ENCODE measurements at regions not wholly inside any gene's neighbourhood (a gene's known extent, or its start where the extent isn't known, plus 50 kb on each side); places are given as distances from the start of the nearest gene placed in this dataset.

DNA sequence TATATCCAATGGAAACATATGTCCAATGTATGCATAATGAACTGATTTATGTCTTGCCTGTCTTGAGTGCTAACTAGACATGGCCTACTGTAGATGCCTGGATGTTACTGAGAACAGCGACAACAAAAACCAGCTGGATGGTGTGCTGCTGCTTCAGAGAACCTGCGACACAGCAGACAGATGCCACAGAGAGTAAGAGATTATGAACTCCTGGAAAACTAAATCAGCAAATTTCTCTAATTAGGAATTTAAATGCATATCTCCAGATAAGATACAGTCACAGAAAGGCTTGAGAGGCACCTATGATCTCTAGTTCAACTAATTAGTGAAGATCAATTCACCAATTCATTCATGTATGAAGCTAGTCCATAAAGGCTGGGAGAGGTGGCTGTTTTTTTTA lies 1508.0 kb upstream of the TENM4 start:
- intact Hi-C loops (cut with micrococcal nuclease; ENCODE audit: unreplicated experiment) = no loop called here
- H3K4me1 ChIP-seq (ENCODE audit: insufficient read depth, low read length, poor library complexity, severe bottlenecking) = no peaks in the 10 kb centered on the region
- ChIA-PET POLR2A (no interaction called here), CTCF (ENCODE audit: unreplicated experiment) (no interaction called here)
- DNase-seq (ENCODE audit: low spot score) = no peak
- no TSS peak for BruUV-seq (replicated peaks)
- no peak overlapping the region for H2AFZ ChIP-seq (ENCODE audit: low read length)
- H3K9me3 ChIP-seq (ENCODE audit: low read length) = no peaks in the 10 kb centered on the region
- H4K20me1 ChIP-seq (ENCODE audit: insufficient read depth, low read length) = no peaks in the 10 kb centered on the region
- no peak overlapping the region for H3K4me2 ChIP-seq (ENCODE audit: low read length)
- no peak overlapping the region for H3K27ac ChIP-seq (ENCODE audit: low read depth, low read length, poor library complexity, severe bottlenecking)
- no peaks in the 10 kb centered on the region for H3K79me2 ChIP-seq (ENCODE audit: insufficient read depth, low read depth, low read length)
- no peak overlapping the region for H3K4me3 ChIP-seq (ENCODE audit: low read depth, low read length, poor library complexity, severe bottlenecking)
- no peak for TF ChIP-seq EZH2phosphoT487 (IDR thresholded peaks at IDR 0.05; ENCODE audit: borderline replicate concordance, low read depth, low read length)
- TF ChIP-seq, protein P1, sequence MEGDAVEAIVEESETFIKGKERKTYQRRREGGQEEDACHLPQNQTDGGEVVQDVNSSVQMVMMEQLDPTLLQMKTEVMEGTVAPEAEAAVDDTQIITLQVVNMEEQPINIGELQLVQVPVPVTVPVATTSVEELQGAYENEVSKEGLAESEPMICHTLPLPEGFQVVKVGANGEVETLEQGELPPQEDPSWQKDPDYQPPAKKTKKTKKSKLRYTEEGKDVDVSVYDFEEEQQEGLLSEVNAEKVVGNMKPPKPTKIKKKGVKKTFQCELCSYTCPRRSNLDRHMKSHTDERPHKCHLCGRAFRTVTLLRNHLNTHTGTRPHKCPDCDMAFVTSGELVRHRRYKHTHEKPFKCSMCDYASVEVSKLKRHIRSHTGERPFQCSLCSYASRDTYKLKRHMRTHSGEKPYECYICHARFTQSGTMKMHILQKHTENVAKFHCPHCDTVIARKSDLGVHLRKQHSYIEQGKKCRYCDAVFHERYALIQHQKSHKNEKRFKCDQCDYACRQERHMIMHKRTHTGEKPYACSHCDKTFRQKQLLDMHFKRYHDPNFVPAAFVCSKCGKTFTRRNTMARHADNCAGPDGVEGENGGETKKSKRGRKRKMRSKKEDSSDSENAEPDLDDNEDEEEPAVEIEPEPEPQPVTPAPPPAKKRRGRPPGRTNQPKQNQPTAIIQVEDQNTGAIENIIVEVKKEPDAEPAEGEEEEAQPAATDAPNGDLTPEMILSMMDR (conservative IDR thresholded peaks at IDR 0.05; ENCODE audit: low read length) = no peak
- no peaks in the 10 kb centered on the region for H3K36me3 ChIP-seq (ENCODE audit: insufficient read depth, low read length)
- no peaks in the 10 kb centered on the region for H3K9me2 ChIP-seq (ENCODE audit: insufficient read depth, low read length)

DNA sequence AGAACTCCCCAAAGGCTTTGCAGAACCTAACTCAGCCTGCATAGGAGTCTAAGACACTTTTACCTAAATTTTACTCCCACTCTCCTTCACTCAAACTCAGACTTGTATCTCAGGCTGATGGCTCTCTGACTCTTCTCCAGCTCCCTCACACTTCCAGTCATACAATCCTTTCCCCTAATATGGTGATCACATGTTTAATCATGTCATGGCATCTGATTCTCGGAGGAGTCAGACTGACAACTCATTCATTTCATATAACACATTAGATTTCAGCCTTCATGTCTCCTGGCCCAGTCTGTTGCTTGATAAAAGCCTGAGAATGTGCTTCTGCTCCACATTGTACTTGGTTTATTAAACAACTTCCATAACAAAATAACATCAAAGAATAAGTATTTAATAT lies 1503.9 kb upstream of the TENM4 start:
- H3K4me1 ChIP-seq (ENCODE audit: insufficient read depth, low read length, poor library complexity, severe bottlenecking) = no peaks in the 10 kb centered on the region
- no peaks in the 10 kb centered on the region for H3K9me2 ChIP-seq (ENCODE audit: insufficient read depth, low read length)
- no peak overlapping the region for H3K27ac ChIP-seq (ENCODE audit: low read depth, low read length, poor library complexity, severe bottlenecking)
- no peaks in the 10 kb centered on the region for H4K20me1 ChIP-seq (ENCODE audit: insufficient read depth, low read length)
- POLR2A ChIA-PET = no interaction called here
- TF ChIP-seq, protein P1 (conservative IDR thresholded peaks at IDR 0.05; ENCODE audit: low read length) = no peak
- TF ChIP-seq EZH2phosphoT487 (IDR thresholded peaks at IDR 0.05; ENCODE audit: borderline replicate concordance, low read depth, low read length) = no peak
- no peaks in the 10 kb centered on the region for H3K9me3 ChIP-seq (ENCODE audit: low read length)
- DNase-seq (ENCODE audit: low spot score) = no peak
- H3K4me2 ChIP-seq (ENCODE audit: low read length) = no peak overlapping the region
- H3K36me3 ChIP-seq (ENCODE audit: insufficient read depth, low read length) = no peaks in the 10 kb centered on the region
- CTCF ChIA-PET (ENCODE audit: unreplicated experiment) = no interaction called here
- H3K79me2 ChIP-seq (ENCODE audit: insufficient read depth, low read depth, low read length) = no peaks in the 10 kb centered on the region
- no TSS peak for BruUV-seq (replicated peaks)
- H3K4me3 ChIP-seq (ENCODE audit: low read depth, low read length, poor library complexity, severe bottlenecking) = no peak overlapping the region
- no peak overlapping the region for H2AFZ ChIP-seq (ENCODE audit: low read length)
- intact Hi-C loops (cut with micrococcal nuclease; ENCODE audit: unreplicated experiment) = no loop called here

DNA sequence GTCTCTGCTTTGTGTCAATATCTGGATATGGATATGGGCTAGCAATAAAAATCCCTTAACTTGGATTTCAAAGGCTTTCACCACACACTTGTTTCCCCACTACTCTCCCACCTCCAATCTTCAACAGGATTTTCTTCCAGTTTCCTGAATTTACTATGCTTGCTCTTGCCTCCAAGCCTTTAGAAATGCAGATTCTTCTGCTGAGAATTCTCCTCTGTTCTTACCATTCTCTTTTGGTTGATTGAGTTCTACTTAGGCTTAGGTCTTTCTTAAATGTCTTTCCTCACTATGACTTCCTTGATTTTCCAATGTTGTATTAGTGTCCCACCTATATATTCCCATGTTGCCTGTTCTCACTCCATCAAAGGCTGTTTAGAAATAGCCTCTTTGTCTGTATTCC lies 1502.4 kb upstream of the TENM4 start:
- intact Hi-C loops (cut with micrococcal nuclease; ENCODE audit: unreplicated experiment) = no loop called here
- no peak for TF ChIP-seq EZH2phosphoT487 (IDR thresholded peaks at IDR 0.05; ENCODE audit: borderline replicate concordance, low read depth, low read length)
- TF ChIP-seq, protein P1 (conservative IDR thresholded peaks at IDR 0.05; ENCODE audit: low read length) = no peak
- no peak for DNase-seq (ENCODE audit: low spot score)
- H3K79me2 ChIP-seq (ENCODE audit: insufficient read depth, low read depth, low read length) = no peaks in the 10 kb centered on the region
- no peaks in the 10 kb centered on the region for H3K9me3 ChIP-seq (ENCODE audit: low read length)
- H3K4me2 ChIP-seq (ENCODE audit: low read length) = no peak overlapping the region
- no peaks in the 10 kb centered on the region for H3K9me2 ChIP-seq (ENCODE audit: insufficient read depth, low read length)
- POLR2A ChIA-PET = no interaction called here
- no peak overlapping the region for H2AFZ ChIP-seq (ENCODE audit: low read length)
- CTCF ChIA-PET (ENCODE audit: unreplicated experiment) = no interaction called here
- no peaks in the 10 kb centered on the region for H3K36me3 ChIP-seq (ENCODE audit: insufficient read depth, low read length)
- H3K4me3 ChIP-seq (ENCODE audit: low read depth, low read length, poor library complexity, severe bottlenecking) = no peak overlapping the region
- no peak overlapping the region for H3K27ac ChIP-seq (ENCODE audit: low read depth, low read length, poor library complexity, severe bottlenecking)
- no TSS peak for BruUV-seq (replicated peaks)
- H4K20me1 ChIP-seq (ENCODE audit: insufficient read depth, low read length) = no peaks in the 10 kb centered on the region
- H3K4me1 ChIP-seq (ENCODE audit: insufficient read depth, low read length, poor library complexity, severe bottlenecking) = no peaks in the 10 kb centered on the region
